ENCODE measurements at regions not wholly inside any gene's neighbourhood (a gene's known extent, or its start where the extent isn't known, plus 50 kb on each side); places are given as distances from the start of the nearest gene placed in this dataset.

- Histone ChIP-seq H3F3A (replicated peaks; ENCODE audit: low read depth) (no peaks in the 10 kb centered on the region), H3K4me2 (no peak overlapping the region), H3K79me2 (replicated peaks; ENCODE audit: insufficient read depth) (no peaks in the 10 kb centered on the region), H3K4me3 (no peak overlapping the region), H3K4me1 (ENCODE audit: insufficient read depth) (no peaks in the 10 kb centered on the region), H3K27ac (ENCODE audit: low read depth) (no peak overlapping the region), H2AFZ (no peak overlapping the region), H3K27me3 (ENCODE audit: insufficient read depth) (no peaks in the 10 kb centered on the region), H3K36me3 (ENCODE audit: insufficient read depth) (no peaks in the 10 kb centered on the region), H3K9me2 (ENCODE audit: insufficient read depth) (peaks cover 3% of the 10 kb centered on the region; the same call in 1 of the 2 replicates), H4K20me1 (replicated peaks; ENCODE audit: insufficient read depth) (no peaks in the 10 kb centered on the region)
- DNase-seq (ENCODE audit: low spot score) (no peak), ATAC-seq (no peak)
- H3K9me3 Mint-ChIP-seq = no peaks in the 10 kb centered on the region; the same call in 2 of the 3 replicates
- no peak overlapping the region for H3K27ac Mint-ChIP-seq
- TF ChIP-seq ZNF114 (CRISPR knock-in tag; IDR thresholded peaks at IDR 0.05) = no peak
- TF ChIP-seq STAT1 (IDR thresholded peaks at IDR 0.05; ENCODE audit: unreplicated experiment) = no peak
- TF ChIP-seq REST (IDR thresholded peaks at IDR 0.05; ENCODE audit: unreplicated experiment) = no peak
- TF ChIP-seq ZNF462 (CRISPR knock-in tag; IDR thresholded peaks at IDR 0.05) = no peak
- no peak for TF ChIP-seq ETS1 (IDR thresholded peaks at IDR 0.05)
- no peak for TF ChIP-seq JUNB (IDR thresholded peaks at IDR 0.05; ENCODE audit: unreplicated experiment)
- no peak for TF ChIP-seq NANOG (IDR thresholded peaks at IDR 0.05; ENCODE audit: borderline replicate concordance)
- no peak for TF ChIP-seq CREB1 (CRISPR knock-in tag; IDR thresholded peaks at IDR 0.05; ENCODE audit: low read depth)
- no peak for TF ChIP-seq CTCF (conservative IDR thresholded peaks at IDR 0.05; ENCODE audit: low read depth in 2 of 2)
- no peak for TF ChIP-seq EZH2phosphoT487 (IDR thresholded peaks at IDR 0.05; ENCODE audit: unreplicated experiment)
- no peak for TF ChIP-seq POLR2AphosphoS5 (IDR thresholded peaks at IDR 0.05; ENCODE audit: low read depth)
- no peak for TF ChIP-seq ZNF331 (CRISPR knock-in tag; IDR thresholded peaks at IDR 0.05; ENCODE audit: low read depth)
- TF ChIP-seq EZH2 (IDR thresholded peaks at IDR 0.05; ENCODE audit: low read depth, unreplicated experiment) = no peak
- peaks cover 10% of the 10 kb centered on the region for H3K27me3 Mint-ChIP-seq (ENCODE audit: insufficient read depth, low read depth, poor library complexity)
- peaks cover 2% of the 10 kb centered on the region; the same call in 1 of the 3 replicates for H3K4me1 Mint-ChIP-seq
- no peak overlapping the region for H3K4me3 Mint-ChIP-seq
- no peaks in the 10 kb centered on the region for H3K36me3 Mint-ChIP-seq (ENCODE audit: low read depth)
Measured at GRCh38 chr3:10748040-10748439, 68.0 kb upstream of the SLC6A11 start.
